HCT116 (cell line): ENCODE measurements at regions not wholly inside any gene's neighbourhood (a gene's known extent, or its start where the extent isn't known, plus 50 kb on each side); places are given as distances from the start of the nearest gene placed in this dataset.
A peak's percentile ranks its signal among the peaks of the same experiment; 100 is the strongest.

Source experiments
- ATAC-seq: fragments of 200-7000 bp; cut with Tn5 transposase; 2 replicates; pipeline ENCODE4 v1.9.1; 2020; ENCODE audit warnings: mild to moderate bottlenecking, moderate library complexity
- BruUV-seq: library from RNA; stranded (reverse); fragments of 400-500 nt; replicated peaks from 2 replicates; lab custom pipeline; 2021; lab: Mats Ljungman, UMichigan
- CTCF ChIA-PET: fragments of 300-600 bp; sonication (Branson Sonifier 250); formaldehyde crosslinking; loops from one replicate; lab custom pipeline; 2021; ENCODE audit warnings: antibody characterized with exemption; lab: Charles Lee
- POLR2A ChIA-PET: fragments of 300-600, 350-600 bp; sonication (Branson Sonifier 250); formaldehyde crosslinking; loops from one replicate; lab custom pipeline; 2021; ENCODE audit warnings: antibody characterized with exemption; lab: Charles Lee
- RAD21 ChIA-PET, 2 experiments: fragments of 300-600 bp; sonication (Branson Sonifier 250); formaldehyde crosslinking; loops; one replicate each; lab custom pipeline; 2023; ENCODE audit warnings: low total read pairs in 2 of 2; ENCODE audit not compliant: uncharacterized antibody in 2 of 2, unreplicated experiment in 2 of 2, low non-redundant PET in 1 of 2; lab: Charles Lee
- DNase-seq: peaks from one replicate; pipeline ENCODE4 v3.0.0-alpha.2; 2010; ENCODE audit warnings: low read depth, low spot score
- H2AFZ ChIP-seq: fragments of 200-600 bp; shearing (Covaris generic), sonication (generic); 2 replicates; pipeline ENCODE4 v1.6.1; 2017; ENCODE audit warnings: low read depth, mixed run types, mixed read lengths, antibody characterized with exemption, low read length; ENCODE audit not compliant: poor library complexity, severe bottlenecking
- H3K27ac ChIP-seq: 2 replicates; pipeline ENCODE4 v1.5.1; 2012; ENCODE audit warnings: low read depth, low read length
- H3K27me3 ChIP-seq: fragments of 200-600 bp; sonication (generic); 2 replicates; pipeline ENCODE4 v1.6.1; 2016; ENCODE audit warnings: mixed run types, low read length, mixed read lengths; ENCODE audit not compliant: insufficient read depth
- H3K36me3 ChIP-seq, 2 experiments: fragments of 200-500 bp in 1 of 2; fragments of 200-600 bp in 1 of 2; sonication (Bioruptor generic) in 1 of 2; sonication (generic) in 1 of 2; 2 replicates each; pipeline versions ENCODE4 v1.5.1 to v1.6.1; 2014 to 2016; ENCODE audit warnings: low read length in 2 of 2, inconsistent platforms in 1 of 2, mixed read lengths in 1 of 2, mixed run types in 1 of 2; ENCODE audit not compliant: insufficient read depth in 2 of 2, control insufficient read depth in 1 of 2
- H3K4me1 ChIP-seq, 2 experiments: fragments of 200-600 bp in 1 of 2; sonication (generic) in 1 of 2; 2 replicates each; pipeline versions ENCODE4 v1.5.1 to v1.6.1; 2012 to 2017; ENCODE audit warnings: low read length in 2 of 2, inconsistent platforms in 1 of 2, mild to moderate bottlenecking in 1 of 2, mixed read lengths in 1 of 2, mixed run types in 1 of 2, moderate library complexity in 1 of 2; ENCODE audit not compliant: insufficient read depth in 2 of 2, control insufficient read depth in 1 of 2
- H3K4me2 ChIP-seq: fragments of 200-600 bp; sonication (generic); 2 replicates; pipeline ENCODE4 v1.6.1; 2017; ENCODE audit warnings: mixed run types, low read length, mixed read lengths
- H3K4me3 ChIP-seq, 2 experiments: fragments of 200-600 bp in 1 of 2; sonication (generic) in 1 of 2; replicated peaks in 1 of 2; 2 replicates each; pipeline ENCODE4 v1.5.1; 2011 to 2016; ENCODE audit warnings: low read length in 2 of 2, control low read depth in 1 of 2, low read depth in 1 of 2, mild to moderate bottlenecking in 1 of 2, mixed read lengths in 1 of 2, mixed run types in 1 of 2
- H3K79me2 ChIP-seq: fragments of 200-600 bp; sonication (generic); 2 replicates; pipeline ENCODE4 v1.6.1; 2017; ENCODE audit warnings: mild to moderate bottlenecking, mixed run types, low read length, moderate library complexity, mixed read lengths; ENCODE audit not compliant: insufficient read depth
- H3K9ac ChIP-seq: fragments of 200-600 bp; sonication (generic); 2 replicates; pipeline ENCODE4 v1.6.1; 2016; ENCODE audit warnings: low read length, mixed read lengths
- H3K9me2 ChIP-seq: fragments of 200-600 bp; sonication (generic), shearing (Covaris generic); 2 replicates; pipeline ENCODE4 v1.6.1; 2017; ENCODE audit warnings: mixed run types, mild to moderate bottlenecking, moderate library complexity; ENCODE audit not compliant: insufficient read depth
- H3K9me3 ChIP-seq, 2 experiments: fragments of 200-500 bp in 1 of 2; fragments of 200-600 bp in 1 of 2; sonication (Bioruptor generic) in 1 of 2; sonication (generic) in 1 of 2; 2 replicates each; pipeline ENCODE4 v1.6.1; 2014 to 2017; ENCODE audit warnings: low read length in 2 of 2, mixed read lengths in 2 of 2, inconsistent platforms in 1 of 2, low read depth in 1 of 2, mild to moderate bottlenecking in 1 of 2, mixed run types in 1 of 2, moderate library complexity in 1 of 2; ENCODE audit not compliant: control insufficient read depth in 1 of 2, insufficient read depth in 1 of 2
- H4K20me1 ChIP-seq: fragments of 200-600 bp; sonication (generic), shearing (Covaris generic); 2 replicates; pipeline ENCODE4 v1.6.1; 2017; ENCODE audit warnings: mixed run types, mild to moderate bottlenecking, moderate library complexity; ENCODE audit not compliant: insufficient read depth
- CBX3 ChIP-seq: IDR thresholded peaks from 2 replicates; pipeline ENCODE4 v1.6.1; 2012; ENCODE audit warnings: low read depth
- CTCF ChIP-seq, 3 experiments: fragments of 200-600 bp in 1 of 3; sonication (generic) in 1 of 3; IDR thresholded peaks in 2 of 3; conservative IDR thresholded peaks in 1 of 3; 2 replicates each; pipeline ENCODE4 v1.5.1; 2012 to 2017; ENCODE audit warnings: low read depth in 2 of 3, low read length in 2 of 3, antibody characterized with exemption in 1 of 3, borderline replicate concordance in 1 of 3, control low read depth in 1 of 3, mild to moderate bottlenecking in 1 of 3, mixed read lengths in 1 of 3, mixed run types in 1 of 3, moderate library complexity in 1 of 3; ENCODE audit not compliant: insufficient read depth in 1 of 3
- EGR1 ChIP-seq: IDR thresholded peaks from 2 replicates; pipeline ENCODE4 v1.6.1; 2012; ENCODE audit warnings: low read depth
- EZH2 ChIP-seq: fragments of 200-600 bp; sonication (generic); IDR thresholded peaks from 2 replicates; pipeline ENCODE4 v1.6.1; 2017; ENCODE audit warnings: antibody characterized with exemption, mixed run types
- FOSL1 ChIP-seq: IDR thresholded peaks from 2 replicates; pipeline ENCODE4 v1.6.1; 2012; ENCODE audit warnings: low read depth
- JUND ChIP-seq: IDR thresholded peaks from 2 replicates; pipeline ENCODE4 v1.6.1; 2012
- POLR2A ChIP-seq: IDR thresholded peaks from 2 replicates; pipeline ENCODE4 v1.7.0; 2011; ENCODE audit warnings: borderline replicate concordance; ENCODE audit not compliant: insufficient read depth, insufficient read length; ENCODE audit errors: extremely low read depth
- RAD21 ChIP-seq: IDR thresholded peaks from 2 replicates; pipeline ENCODE4 v1.6.1; 2012; ENCODE audit warnings: low read depth, mild to moderate bottlenecking
- REST ChIP-seq: IDR thresholded peaks from 2 replicates; pipeline ENCODE4 v1.6.1; 2012; ENCODE audit warnings: low read depth
- SP1 ChIP-seq: IDR thresholded peaks from 2 replicates; pipeline ENCODE4 v1.6.1; 2012; ENCODE audit warnings: low read depth
- SRF ChIP-seq: IDR thresholded peaks from 2 replicates; pipeline ENCODE4 v1.6.1; 2012; ENCODE audit warnings: low read depth
- TCF7L2 ChIP-seq: IDR thresholded peaks from 2 replicates; pipeline ENCODE4 v1.7.0; 2011; ENCODE audit warnings: borderline replicate concordance, inconsistent platforms; ENCODE audit not compliant: insufficient read depth, insufficient read length; ENCODE audit errors: extremely low read depth
- intact Hi-C: fragments of 100-400 bp; cut with micrococcal nuclease; formaldehyde crosslinking; loops from 2 replicates; pipeline ENCODE4 v1.10.0; 2022
- TF ChIP-seq, protein P1 (sequence below): IDR thresholded peaks from 2 replicates; pipeline ENCODE4 v1.6.1; 2012
- TF ChIP-seq, protein P2 (sequence below): IDR thresholded peaks from 2 replicates; pipeline ENCODE4 v1.6.1; 2011; ENCODE audit warnings: mild to moderate bottlenecking, low read length, moderate library complexity; ENCODE audit not compliant: insufficient replicate concordance; ENCODE audit errors: extremely low read depth

DNA sequence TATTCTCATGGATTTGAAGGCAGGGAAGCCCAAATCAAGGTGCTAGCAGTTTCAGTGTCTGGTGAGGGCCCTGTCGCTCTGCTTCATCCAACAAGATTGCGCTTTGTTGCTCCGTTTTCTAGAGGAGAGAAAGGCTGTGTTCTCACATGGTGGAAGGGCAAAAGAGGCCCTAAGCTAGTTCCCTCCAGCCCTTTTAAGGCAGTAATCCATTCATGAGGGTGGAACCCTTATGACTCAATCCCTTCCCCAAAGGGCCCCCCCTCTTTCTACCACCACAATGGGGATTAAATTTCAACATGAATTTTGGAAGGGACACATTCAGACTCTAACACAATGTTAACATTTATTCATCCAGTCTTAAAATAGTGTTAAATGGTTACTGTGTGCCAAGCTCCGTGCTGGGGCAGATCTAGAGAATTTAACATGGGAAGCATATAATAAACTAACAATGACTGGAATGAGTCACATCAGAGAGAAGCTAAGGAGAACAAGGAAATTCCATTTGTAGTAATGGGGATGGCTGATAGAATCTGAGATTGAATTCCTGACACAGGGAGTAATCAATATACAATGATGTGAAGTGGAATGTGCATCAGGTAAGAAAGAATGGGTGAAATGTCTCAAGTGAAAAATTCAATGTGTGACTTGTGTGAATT is 382.8 kb upstream of the ZNF608 start:
- H3K27ac ChIP-seq, result no peak overlapping the region
- ChIA-PET RAD21 (no interaction called here), CTCF (no interaction called here), POLR2A (no interaction called here)
- H3K9ac ChIP-seq, result no peak overlapping the region
- intact Hi-C loops, result no loop called here
- H3K27me3 ChIP-seq, result no peaks in the 10 kb centered on the region
- peak overlapping the region in 1 of 2 experiments; percentile 17; a peak in 1 of 4 replicates for H3K4me3 ChIP-seq
- no peaks in the 10 kb centered on the region; the same call in 1 of the 2 replicates for H3K9me2 ChIP-seq
- peak; percentile 28 for DNase-seq
- BruUV-seq, result no TSS peak
- no peaks in the 10 kb centered on the region for H3K79me2 ChIP-seq
- H2AFZ ChIP-seq, result peak overlapping the region; percentile 97
- H3K4me2 ChIP-seq, result peak overlapping the region; percentile 44
- H3K9me3 ChIP-seq, result no peaks in the 10 kb centered on the region
- H4K20me1 ChIP-seq, result no peaks in the 10 kb centered on the region
- no peaks in the 10 kb centered on the region for H3K36me3 ChIP-seq
- ATAC-seq, result peak; percentile 80
- peaks cover 0 to 15% of the 10 kb centered on the region in 2 experiments; a peak in 2 of 4 replicates for H3K4me1 ChIP-seq
- TF ChIP-seq, protein P1, sequence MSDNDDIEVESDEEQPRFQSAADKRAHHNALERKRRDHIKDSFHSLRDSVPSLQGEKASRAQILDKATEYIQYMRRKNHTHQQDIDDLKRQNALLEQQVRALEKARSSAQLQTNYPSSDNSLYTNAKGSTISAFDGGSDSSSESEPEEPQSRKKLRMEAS, result no peak
- peak; percentile 91 for TF ChIP-seq SRF
- TF ChIP-seq EGR1, result no peak
- TF ChIP-seq SP1, result no peak; the same call in 1 of the 2 replicates
- no peak for TF ChIP-seq CBX3
- TF ChIP-seq FOSL1, result peak; percentile 44; the same call in 1 of the 2 replicates
- TF ChIP-seq TCF7L2, result no peak
- TF ChIP-seq, protein P2, sequence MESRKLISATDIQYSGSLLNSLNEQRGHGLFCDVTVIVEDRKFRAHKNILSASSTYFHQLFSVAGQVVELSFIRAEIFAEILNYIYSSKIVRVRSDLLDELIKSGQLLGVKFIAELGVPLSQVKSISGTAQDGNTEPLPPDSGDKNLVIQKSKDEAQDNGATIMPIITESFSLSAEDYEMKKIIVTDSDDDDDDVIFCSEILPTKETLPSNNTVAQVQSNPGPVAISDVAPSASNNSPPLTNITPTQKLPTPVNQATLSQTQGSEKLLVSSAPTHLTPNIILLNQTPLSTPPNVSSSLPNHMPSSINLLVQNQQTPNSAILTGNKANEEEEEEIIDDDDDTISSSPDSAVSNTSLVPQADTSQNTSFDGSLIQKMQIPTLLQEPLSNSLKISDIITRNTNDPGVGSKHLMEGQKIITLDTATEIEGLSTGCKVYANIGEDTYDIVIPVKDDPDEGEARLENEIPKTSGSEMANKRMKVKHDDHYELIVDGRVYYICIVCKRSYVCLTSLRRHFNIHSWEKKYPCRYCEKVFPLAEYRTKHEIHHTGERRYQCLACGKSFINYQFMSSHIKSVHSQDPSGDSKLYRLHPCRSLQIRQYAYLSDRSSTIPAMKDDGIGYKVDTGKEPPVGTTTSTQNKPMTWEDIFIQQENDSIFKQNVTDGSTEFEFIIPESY, result no peak
- TF ChIP-seq CTCF (IDR thresholded peaks at IDR 0.05 in 2 of 3, conservative IDR thresholded peaks at IDR 0.05 in 1 of 3; ENCODE audit: borderline replicate concordance in 1 of 3, insufficient read depth in 1 of 3, low read depth in 2 of 3, low read length in 2 of 3), result no peak
- TF ChIP-seq RAD21, result no peak
- peak; percentile 57; the same call in 1 of the 2 replicates for TF ChIP-seq JUND
- no peak for TF ChIP-seq POLR2A
- TF ChIP-seq EZH2, result no peak
- no peak for TF ChIP-seq REST
